Gastrocnemius medialis (tissue), 4 donors: ENCODE measurements at regions not wholly inside any gene's neighbourhood (a gene's known extent, or its start where the extent isn't known, plus 50 kb on each side); places are given as distances from the start of the nearest gene placed in this dataset.

Experiments
- POLR2A ChIP-seq, 2 donors: fragments of 450-650 bp; IDR thresholded peaks; one replicate each; pipeline ENCODE4 v1.6.1; 2017; ENCODE audit warnings: antibody characterized with exemption in 2 of 2, mild to moderate bottlenecking in 2 of 2, moderate library complexity in 2 of 2
- TF ChIP-seq, protein P1 (sequence below), 5 experiments: fragments of 450-650 bp in 3 of 5; fragments of 200-600 bp in 2 of 5; sonication (generic) in 2 of 5; IDR thresholded peaks in 4 of 5; conservative IDR thresholded peaks in 1 of 5; 1 replicate in 4 of 5; 2 replicates in 1 of 5; pipeline ENCODE4 v1.5.1; 2016 to 2019; ENCODE audit warnings: antibody characterized with exemption in 5 of 5, mild to moderate bottlenecking in 3 of 5, moderate library complexity in 3 of 5

DNA sequence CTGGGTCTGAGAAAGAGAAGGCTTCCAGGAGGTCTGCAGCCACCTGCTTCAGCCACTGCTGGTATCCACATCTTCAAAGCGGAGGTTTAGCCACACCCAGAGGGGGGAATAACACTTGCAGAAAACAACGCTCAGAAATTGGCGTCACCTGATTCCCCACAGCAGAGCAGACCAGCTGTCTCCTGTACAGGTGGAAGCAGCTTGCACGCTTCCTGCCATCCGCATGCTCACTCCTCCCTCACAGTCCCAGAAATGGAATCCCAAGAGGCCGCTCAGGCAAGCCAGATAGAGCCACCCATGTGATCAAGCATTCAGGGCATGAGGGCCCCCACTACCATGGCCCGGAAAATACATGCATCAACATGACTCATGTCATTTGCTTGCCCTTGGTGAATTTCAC is 112.2 kb upstream of the DIO3 start:
- TF ChIP-seq, protein P1, sequence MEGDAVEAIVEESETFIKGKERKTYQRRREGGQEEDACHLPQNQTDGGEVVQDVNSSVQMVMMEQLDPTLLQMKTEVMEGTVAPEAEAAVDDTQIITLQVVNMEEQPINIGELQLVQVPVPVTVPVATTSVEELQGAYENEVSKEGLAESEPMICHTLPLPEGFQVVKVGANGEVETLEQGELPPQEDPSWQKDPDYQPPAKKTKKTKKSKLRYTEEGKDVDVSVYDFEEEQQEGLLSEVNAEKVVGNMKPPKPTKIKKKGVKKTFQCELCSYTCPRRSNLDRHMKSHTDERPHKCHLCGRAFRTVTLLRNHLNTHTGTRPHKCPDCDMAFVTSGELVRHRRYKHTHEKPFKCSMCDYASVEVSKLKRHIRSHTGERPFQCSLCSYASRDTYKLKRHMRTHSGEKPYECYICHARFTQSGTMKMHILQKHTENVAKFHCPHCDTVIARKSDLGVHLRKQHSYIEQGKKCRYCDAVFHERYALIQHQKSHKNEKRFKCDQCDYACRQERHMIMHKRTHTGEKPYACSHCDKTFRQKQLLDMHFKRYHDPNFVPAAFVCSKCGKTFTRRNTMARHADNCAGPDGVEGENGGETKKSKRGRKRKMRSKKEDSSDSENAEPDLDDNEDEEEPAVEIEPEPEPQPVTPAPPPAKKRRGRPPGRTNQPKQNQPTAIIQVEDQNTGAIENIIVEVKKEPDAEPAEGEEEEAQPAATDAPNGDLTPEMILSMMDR (IDR thresholded peaks at IDR 0.05 in 4 of 5, conservative IDR thresholded peaks at IDR 0.05 in 1 of 5) = no peak
- no peak for TF ChIP-seq POLR2A (IDR thresholded peaks at IDR 0.05)
